ENCODE measurements at regions not wholly inside any gene's neighbourhood (a gene's known extent, or its start where the extent isn't known, plus 50 kb on each side); places are given as distances from the start of the nearest gene placed in this dataset.

GRCh38 chr10:75347186-75347585 is 54.4 kb downstream of the ZNF503 start:
- Histone ChIP-seq H3K36me3 (replicated peaks; ENCODE audit: low read depth, low read length) (no peaks in the 10 kb centered on the region), H3K27ac (ENCODE audit: low read length) (no peak overlapping the region), H3K79me2 (ENCODE audit: low read length) (no peaks in the 10 kb centered on the region), H3K9ac (ENCODE audit: low read length) (no peak overlapping the region), H2AFZ (ENCODE audit: low read depth, low read length) (no peak overlapping the region), H3K4me1 (ENCODE audit: low read length) (no peaks in the 10 kb centered on the region), H3K4me2 (ENCODE audit: low read length) (no peak overlapping the region), H3K9me3 (ENCODE audit: insufficient read depth, low read length) (no peaks in the 10 kb centered on the region), H4K20me1 (ENCODE audit: insufficient read depth, low read length) (no peaks in the 10 kb centered on the region), H3K27me3 (ENCODE audit: low read depth, low read length) (no peaks in the 10 kb centered on the region), H3K4me3 (ENCODE audit: low read length) (no peak overlapping the region)
- TF ChIP-seq EZH2phosphoT487 (IDR thresholded peaks at IDR 0.05; ENCODE audit: low read depth): no peak
- TF ChIP-seq, protein P1, sequence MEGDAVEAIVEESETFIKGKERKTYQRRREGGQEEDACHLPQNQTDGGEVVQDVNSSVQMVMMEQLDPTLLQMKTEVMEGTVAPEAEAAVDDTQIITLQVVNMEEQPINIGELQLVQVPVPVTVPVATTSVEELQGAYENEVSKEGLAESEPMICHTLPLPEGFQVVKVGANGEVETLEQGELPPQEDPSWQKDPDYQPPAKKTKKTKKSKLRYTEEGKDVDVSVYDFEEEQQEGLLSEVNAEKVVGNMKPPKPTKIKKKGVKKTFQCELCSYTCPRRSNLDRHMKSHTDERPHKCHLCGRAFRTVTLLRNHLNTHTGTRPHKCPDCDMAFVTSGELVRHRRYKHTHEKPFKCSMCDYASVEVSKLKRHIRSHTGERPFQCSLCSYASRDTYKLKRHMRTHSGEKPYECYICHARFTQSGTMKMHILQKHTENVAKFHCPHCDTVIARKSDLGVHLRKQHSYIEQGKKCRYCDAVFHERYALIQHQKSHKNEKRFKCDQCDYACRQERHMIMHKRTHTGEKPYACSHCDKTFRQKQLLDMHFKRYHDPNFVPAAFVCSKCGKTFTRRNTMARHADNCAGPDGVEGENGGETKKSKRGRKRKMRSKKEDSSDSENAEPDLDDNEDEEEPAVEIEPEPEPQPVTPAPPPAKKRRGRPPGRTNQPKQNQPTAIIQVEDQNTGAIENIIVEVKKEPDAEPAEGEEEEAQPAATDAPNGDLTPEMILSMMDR (IDR thresholded peaks at IDR 0.05; ENCODE audit: low read depth, low read length): no peak

DNA sequence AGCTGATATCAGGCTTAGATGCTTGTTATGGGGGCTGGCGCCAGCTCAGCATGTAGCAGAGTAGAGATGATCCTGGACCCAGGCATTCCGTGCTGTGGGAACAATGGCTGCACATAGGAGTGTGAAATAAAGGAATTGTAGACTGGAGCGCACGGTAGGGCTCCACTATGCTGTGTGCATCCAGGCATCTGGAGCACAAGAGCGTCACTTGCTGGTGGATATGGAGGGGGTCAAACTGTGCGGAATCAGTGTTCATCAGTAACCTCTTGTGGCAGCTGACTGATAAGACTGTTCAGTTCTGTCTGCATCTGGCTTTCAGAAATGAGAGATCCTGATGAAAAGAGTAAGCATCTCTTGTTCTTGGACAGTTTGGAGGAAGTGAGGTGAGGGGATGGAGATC is 55.8 kb downstream of the ZNF503 start:
- Histone ChIP-seq H3K9ac (ENCODE audit: low read length) (no peak overlapping the region), H3K4me1 (ENCODE audit: low read length) (no peaks in the 10 kb centered on the region), H4K20me1 (ENCODE audit: insufficient read depth, low read length) (no peaks in the 10 kb centered on the region), H3K4me2 (ENCODE audit: low read length) (no peak overlapping the region), H3K9me3 (ENCODE audit: insufficient read depth, low read length) (no peaks in the 10 kb centered on the region), H3K36me3 (replicated peaks; ENCODE audit: low read depth, low read length) (no peaks in the 10 kb centered on the region), H3K27me3 (ENCODE audit: low read depth, low read length) (no peaks in the 10 kb centered on the region), H3K4me3 (ENCODE audit: low read length) (no peak overlapping the region), H3K27ac (ENCODE audit: low read length) (no peak overlapping the region), H3K79me2 (ENCODE audit: low read length) (no peaks in the 10 kb centered on the region), H2AFZ (ENCODE audit: low read depth, low read length) (no peak overlapping the region)
- TF ChIP-seq, protein P1 (IDR thresholded peaks at IDR 0.05; ENCODE audit: low read depth, low read length): no peak
- TF ChIP-seq EZH2phosphoT487 (IDR thresholded peaks at IDR 0.05; ENCODE audit: low read depth): no peak

- no peaks in the 10 kb centered on the region for H3K27me3 ChIP-seq (ENCODE audit: low read depth, low read length)
- H3K79me2 ChIP-seq (ENCODE audit: low read length): no peaks in the 10 kb centered on the region
- no peak overlapping the region for H3K4me3 ChIP-seq (ENCODE audit: low read length)
- H2AFZ ChIP-seq (ENCODE audit: low read depth, low read length): no peak overlapping the region
- no peaks in the 10 kb centered on the region for H3K4me1 ChIP-seq (ENCODE audit: low read length)
- no peak overlapping the region for H3K27ac ChIP-seq (ENCODE audit: low read length)
- no peaks in the 10 kb centered on the region for H3K9me3 ChIP-seq (ENCODE audit: insufficient read depth, low read length)
- no peak overlapping the region for H3K4me2 ChIP-seq (ENCODE audit: low read length)
- H4K20me1 ChIP-seq (ENCODE audit: insufficient read depth, low read length): no peaks in the 10 kb centered on the region
- H3K9ac ChIP-seq (ENCODE audit: low read length): no peak overlapping the region
- H3K36me3 ChIP-seq (replicated peaks; ENCODE audit: low read depth, low read length): no peaks in the 10 kb centered on the region
- TF ChIP-seq, protein P1 (IDR thresholded peaks at IDR 0.05; ENCODE audit: low read depth, low read length): no peak
- TF ChIP-seq EZH2phosphoT487 (IDR thresholded peaks at IDR 0.05; ENCODE audit: low read depth): no peak
Observed at GRCh38 chr10:75344170-75344569, 57.4 kb downstream of the ZNF503 start.

GRCh38 chr10:75342397-75342796 is 59.2 kb downstream of the ZNF503 start:
- Histone ChIP-seq H4K20me1 (ENCODE audit: insufficient read depth, low read length) (no peaks in the 10 kb centered on the region), H2AFZ (ENCODE audit: low read depth, low read length) (no peak overlapping the region)

More at GRCh38 chr10:75342397-75342796, 59.2 kb downstream of the ZNF503 start:
- Histone ChIP-seq H3K9ac (ENCODE audit: low read length) (no peak overlapping the region), H3K36me3 (replicated peaks; ENCODE audit: low read depth, low read length) (no peaks in the 10 kb centered on the region), H3K79me2 (ENCODE audit: low read length) (no peaks in the 10 kb centered on the region), H3K4me2 (ENCODE audit: low read length) (no peak overlapping the region), H3K4me1 (ENCODE audit: low read length) (no peaks in the 10 kb centered on the region), H3K9me3 (ENCODE audit: insufficient read depth, low read length) (no peaks in the 10 kb centered on the region), H3K27ac (ENCODE audit: low read length) (no peak overlapping the region), H3K27me3 (ENCODE audit: low read depth, low read length) (no peaks in the 10 kb centered on the region), H3K4me3 (ENCODE audit: low read length) (no peak overlapping the region)
- no peak for TF ChIP-seq EZH2phosphoT487 (IDR thresholded peaks at IDR 0.05; ENCODE audit: low read depth)
- TF ChIP-seq, protein P1 (IDR thresholded peaks at IDR 0.05; ENCODE audit: low read depth, low read length): no peak

Measured in OCI-LY3 (cell line).